Cardiac muscle cell (in vitro differentiated cells and primary cell): ENCODE measurements at regions not wholly inside any gene's neighbourhood (a gene's known extent, or its start where the extent isn't known, plus 50 kb on each side); places are given as distances from the start of the nearest gene placed in this dataset.

ENCODE experiments used
- DNase-seq, 2 donors: peaks; one replicate each; pipeline versions ENCODE4 v3.0.0 to v3.0.0-alpha.2; 2010 to 2017; ENCODE audit warnings: low read depth in 1 of 2, low spot score in 1 of 2
- H3K27ac ChIP-seq: fragments of 200-600 bp; sonication (generic); 2 replicates; pipeline ENCODE4 v1.5.1; 2016
- H3K27me3 ChIP-seq: fragments of 200-600 bp; sonication (generic); 2 replicates; pipeline ENCODE4 v1.6.0; 2016; ENCODE audit warnings: control low read depth
- H3K36me3 ChIP-seq: fragments of 200-600 bp; sonication (generic); 2 replicates; pipeline ENCODE4 v1.5.1; 2016; ENCODE audit warnings: control low read depth
- H3K4me1 ChIP-seq: fragments of 200-600 bp; sonication (generic); 2 replicates; pipeline ENCODE4 v1.8.1; 2017; ENCODE audit warnings: low read depth, mild to moderate bottlenecking, mixed run types
- H3K4me3 ChIP-seq: fragments of 200-600 bp; sonication (generic); 2 replicates; pipeline ENCODE4 v1.5.1; 2016; ENCODE audit warnings: mild to moderate bottlenecking
- H3K9me3 ChIP-seq: fragments of 200-600 bp; sonication (generic); 2 replicates; pipeline ENCODE4 v1.5.1; 2017; ENCODE audit warnings: low read depth, mild to moderate bottlenecking, control low read depth
- CTCF ChIP-seq: IDR thresholded peaks from 2 replicates; pipeline ENCODE4 v1.5.1; 2012; ENCODE audit warnings: low read depth, mild to moderate bottlenecking, low read length

GRCh38 chr3:43180694-43181093, 74.8 kb upstream of the POMGNT2 start:
- Histone ChIP-seq H3K27me3 (no peaks in the 10 kb centered on the region), H3K36me3 (no peaks in the 10 kb centered on the region), H3K27ac (no peak overlapping the region), H3K9me3 (no peaks in the 10 kb centered on the region), H3K4me3 (no peak overlapping the region), H3K4me1 (peaks cover 7% of the 10 kb centered on the region)
- TF ChIP-seq CTCF, result no peak
- no peak for DNase-seq

- H3K4me3 ChIP-seq, result no peak overlapping the region
- peak in 1 of 2 donors; percentile 86 for DNase-seq
- no peaks in the 10 kb centered on the region for H3K9me3 ChIP-seq
- no peaks in the 10 kb centered on the region for H3K27me3 ChIP-seq
- peaks cover 7% of the 10 kb centered on the region for H3K4me1 ChIP-seq
- no peaks in the 10 kb centered on the region for H3K36me3 ChIP-seq
- H3K27ac ChIP-seq, result no peak overlapping the region
- TF ChIP-seq CTCF, result no peak
Observed at GRCh38 chr3:43180027-43180426, 74.1 kb upstream of the POMGNT2 start.

- Histone ChIP-seq H3K27ac (no peak overlapping the region), H3K9me3 (no peaks in the 10 kb centered on the region), H3K4me3 (no peak overlapping the region), H3K4me1 (peaks cover 7% of the 10 kb centered on the region), H3K36me3 (no peaks in the 10 kb centered on the region), H3K27me3 (no peaks in the 10 kb centered on the region)
- DNase-seq, result no peak
- no peak for TF ChIP-seq CTCF
Observed at GRCh38 chr3:43178891-43179366, 73.0 kb upstream of the POMGNT2 start.

- H3K27me3 ChIP-seq, result no peaks in the 10 kb centered on the region
- H3K9me3 ChIP-seq, result no peaks in the 10 kb centered on the region
- no peak for DNase-seq
- H3K4me3 ChIP-seq, result no peak overlapping the region
- H3K4me1 ChIP-seq, result peaks cover 7% of the 10 kb centered on the region
- no peak for TF ChIP-seq CTCF
- no peak overlapping the region for H3K27ac ChIP-seq
- H3K36me3 ChIP-seq, result no peaks in the 10 kb centered on the region
Observed at GRCh38 chr3:43177085-43177484, 71.2 kb upstream of the POMGNT2 start.

GRCh38 chr3:43176666-43177065, 70.8 kb upstream of the POMGNT2 start:
- H3K27me3 ChIP-seq, result no peaks in the 10 kb centered on the region
- H3K36me3 ChIP-seq, result no peaks in the 10 kb centered on the region
- peaks cover 7% of the 10 kb centered on the region for H3K4me1 ChIP-seq
- no peak for TF ChIP-seq CTCF
- no peak for DNase-seq
- H3K27ac ChIP-seq, result no peak overlapping the region
- H3K4me3 ChIP-seq, result no peak overlapping the region
- no peaks in the 10 kb centered on the region for H3K9me3 ChIP-seq

GRCh38 chr3:43175541-43175940, 69.7 kb upstream of the POMGNT2 start:
- TF ChIP-seq CTCF, result no peak
- no peak for DNase-seq
- Histone ChIP-seq H3K4me3 (no peak overlapping the region), H3K27ac (no peak overlapping the region), H3K27me3 (no peaks in the 10 kb centered on the region), H3K4me1 (peaks cover 7% of the 10 kb centered on the region), H3K36me3 (no peaks in the 10 kb centered on the region), H3K9me3 (no peaks in the 10 kb centered on the region)
